Chondrocyte (in vitro differentiated cells): ENCODE measurements at regions not wholly inside any gene's neighbourhood (a gene's known extent, or its start where the extent isn't known, plus 50 kb on each side); places are given as distances from the start of the nearest gene placed in this dataset.

ENCODE experiments used
- DNase-seq: peaks from one replicate; pipeline ENCODE4 v3.0.0; 2021; ENCODE audit warnings: mixed read lengths, low spot score
- H3K27ac Mint-ChIP-seq: one replicate; pipeline ENCODE4 v1.8.0; 2021; ENCODE audit warnings: mild to moderate bottlenecking, moderate library complexity, mixed read lengths; ENCODE audit not compliant: unreplicated experiment
- H3K27me3 Mint-ChIP-seq: 2 replicates; pipeline ENCODE4 v1.8.0; 2021; ENCODE audit warnings: low read depth, mixed read lengths
- H3K36me3 Mint-ChIP-seq: 2 replicates; pipeline ENCODE4 v1.8.0; 2021; ENCODE audit warnings: low read depth, mixed read lengths
- H3K4me1 Mint-ChIP-seq: 2 replicates; pipeline ENCODE4 v1.8.0; 2021; ENCODE audit warnings: low read depth, mild to moderate bottlenecking, mixed read lengths
- H3K4me3 Mint-ChIP-seq: one replicate; pipeline ENCODE4 v1.8.0; 2021; ENCODE audit warnings: mild to moderate bottlenecking, moderate library complexity, mixed read lengths; ENCODE audit not compliant: unreplicated experiment
- H3K9me3 Mint-ChIP-seq: 2 replicates; pipeline ENCODE4 v1.8.0; 2021; ENCODE audit warnings: low read depth, mixed read lengths
- CTCF ChIP-seq: fragments of 200-600 bp; sonication (generic); IDR thresholded peaks from 2 replicates; pipeline ENCODE4 v1.5.0; 2021; ENCODE audit warnings: antibody characterized with exemption, mild to moderate bottlenecking, moderate library complexity

GRCh38 chr19:28024920-28025319 lies 1188.0 kb downstream of the UQCRFS1 start:
- no peak for TF ChIP-seq CTCF

GRCh38 chr19:28023064-28023463 lies 1189.9 kb downstream of the UQCRFS1 start:
- peaks cover 21% of the 10 kb centered on the region for H3K4me1 Mint-ChIP-seq
- TF ChIP-seq CTCF, result no peak
- H3K9me3 Mint-ChIP-seq, result no peaks in the 10 kb centered on the region
- H3K36me3 Mint-ChIP-seq, result no peaks in the 10 kb centered on the region
- peak overlapping the region; percentile 79 for H3K27ac Mint-ChIP-seq
- H3K27me3 Mint-ChIP-seq, result peaks cover 4% of the 10 kb centered on the region
- no peak for DNase-seq
- H3K4me3 Mint-ChIP-seq, result no peak overlapping the region

More at GRCh38 chr19:28024920-28025319, 1188.0 kb downstream of the UQCRFS1 start:
- DNase-seq, result no peak
- Mint-ChIP-seq H3K4me1 (peaks cover 21% of the 10 kb centered on the region), H3K9me3 (no peaks in the 10 kb centered on the region), H3K27ac (no peak overlapping the region), H3K27me3 (peaks cover 3% of the 10 kb centered on the region), H3K36me3 (no peaks in the 10 kb centered on the region), H3K4me3 (no peak overlapping the region)

- no peaks in the 10 kb centered on the region for H3K36me3 Mint-ChIP-seq
- H3K27ac Mint-ChIP-seq, result peak overlapping the region; percentile 79
- peaks cover 21% of the 10 kb centered on the region for H3K4me1 Mint-ChIP-seq
- H3K4me3 Mint-ChIP-seq, result no peak overlapping the region
- peaks cover 2% of the 10 kb centered on the region for H3K27me3 Mint-ChIP-seq
- no peak for DNase-seq
- H3K9me3 Mint-ChIP-seq, result no peaks in the 10 kb centered on the region
- TF ChIP-seq CTCF, result no peak
Observed at GRCh38 chr19:28022506-28022905, 1190.4 kb downstream of the UQCRFS1 start.

GRCh38 chr19:28021259-28022185 lies 1191.4 kb downstream of the UQCRFS1 start:
- Mint-ChIP-seq H3K27me3 (peaks cover 2% of the 10 kb centered on the region), H3K9me3 (no peaks in the 10 kb centered on the region), H3K36me3 (no peaks in the 10 kb centered on the region), H3K27ac (peak overlapping the region; percentile 59), H3K4me1 (peaks cover 21% of the 10 kb centered on the region), H3K4me3 (no peak overlapping the region)
- no peak for DNase-seq
- no peak for TF ChIP-seq CTCF

- TF ChIP-seq CTCF, result no peak
- Mint-ChIP-seq H3K4me1 (peaks cover 21% of the 10 kb centered on the region), H3K27me3 (peaks cover 2% of the 10 kb centered on the region), H3K36me3 (no peaks in the 10 kb centered on the region), H3K4me3 (no peak overlapping the region), H3K27ac (peak overlapping the region; percentile 41), H3K9me3 (no peaks in the 10 kb centered on the region)
- no peak for DNase-seq
Observed at GRCh38 chr19:28020619-28021258, 1192.2 kb downstream of the UQCRFS1 start.
